Keratinocyte (primary cell): ENCODE measurements at regions not wholly inside any gene's neighbourhood (a gene's known extent, or its start where the extent isn't known, plus 50 kb on each side); places are given as distances from the start of the nearest gene placed in this dataset.

ENCODE experiments used
- CTCF ChIP-seq, 3 experiments: IDR thresholded peaks in 1 of 3; conservative IDR thresholded peaks in 1 of 3; optimal IDR thresholded peaks in 1 of 3; 2 replicates in 2 of 3; 3 replicates in 1 of 3; pipeline versions ENCODE3 to v1.5.1; 2011; ENCODE audit warnings: low read length in 3 of 3, mild to moderate bottlenecking in 3 of 3, moderate library complexity in 2 of 3, control low read depth in 1 of 3, inconsistent platforms in 1 of 3; ENCODE audit not compliant: insufficient read depth in 2 of 3; ENCODE audit errors: extremely low read depth in 1 of 3
- EZH2 ChIP-seq: IDR thresholded peaks from one replicate; pipeline ENCODE4 v1.6.1; 2012; ENCODE audit warnings: inconsistent platforms, mild to moderate bottlenecking, low read length, moderate library complexity

- no peak for TF ChIP-seq CTCF (optimal IDR thresholded peaks at IDR 0.05 in 1 of 3, IDR thresholded peaks at IDR 0.05 in 1 of 3, conservative IDR thresholded peaks at IDR 0.05 in 1 of 3; ENCODE audit: extremely low read depth in 1 of 3, insufficient read depth in 2 of 3, low read length in 3 of 3)
- no peak for TF ChIP-seq EZH2
Measured at GRCh38 chr3:88640581-88640980, 466.8 kb upstream of the EPHA3 start.
